Osteoblast (primary cell): ENCODE measurements at regions not wholly inside any gene's neighbourhood (a gene's known extent, or its start where the extent isn't known, plus 50 kb on each side); places are given as distances from the start of the nearest gene placed in this dataset.

Experiments used
- DNase-seq: peaks from one replicate; pipeline ENCODE4 v3.0.0; 2011; ENCODE audit warnings: low spot score, mixed read lengths; ENCODE audit not compliant: insufficient read length; ENCODE audit errors: missing footprints
- H2AFZ ChIP-seq: 2 replicates; pipeline ENCODE4 v1.6.0; 2011; ENCODE audit warnings: mild to moderate bottlenecking, low read length
- H3K27ac ChIP-seq: 2 replicates; pipeline ENCODE4 v1.5.1; 2011; ENCODE audit warnings: mild to moderate bottlenecking, low read depth, low read length, moderate library complexity
- H3K27me3 ChIP-seq: 2 replicates; pipeline ENCODE4 v1.6.0; 2012; ENCODE audit warnings: mild to moderate bottlenecking, control low read depth, inconsistent platforms, low read length, moderate library complexity; ENCODE audit not compliant: insufficient read depth
- H3K36me3 ChIP-seq: 2 replicates; pipeline ENCODE4 v1.5.1; 2011; ENCODE audit warnings: mild to moderate bottlenecking, low read length, control low read depth, moderate library complexity; ENCODE audit not compliant: insufficient read depth
- H3K4me1 ChIP-seq: 2 replicates; pipeline ENCODE4 v1.5.1; 2011; ENCODE audit warnings: mild to moderate bottlenecking, low read length, control low read depth, moderate library complexity; ENCODE audit not compliant: insufficient read depth
- H3K4me2 ChIP-seq: 2 replicates; pipeline ENCODE4 v1.6.0; 2011; ENCODE audit warnings: mild to moderate bottlenecking, low read length; ENCODE audit not compliant: insufficient read depth
- H3K4me3 ChIP-seq: fragments of 200-600 bp; sonication (generic); 3 replicates; pipeline ENCODE4 v1.5.1; 2012; ENCODE audit warnings: mild to moderate bottlenecking, low read length, inconsistent platforms; ENCODE audit not compliant: insufficient read depth
- H3K79me2 ChIP-seq: 2 replicates; pipeline ENCODE4 v1.6.0; 2012; ENCODE audit warnings: mild to moderate bottlenecking, low read length, control low read depth, inconsistent platforms; ENCODE audit not compliant: insufficient read depth
- H3K9me3 ChIP-seq: 2 replicates; pipeline ENCODE4 v1.5.1; 2011; ENCODE audit warnings: low read depth, low read length, control low read depth
- H4K20me1 ChIP-seq: 2 replicates; pipeline ENCODE4 v1.6.0; 2012; ENCODE audit warnings: mild to moderate bottlenecking, low read length, control low read depth; ENCODE audit not compliant: insufficient read depth
- CTCF ChIP-seq: IDR thresholded peaks from 2 replicates; pipeline ENCODE4 v1.5.1; 2011; ENCODE audit warnings: mild to moderate bottlenecking, low read depth, low read length, moderate library complexity; ENCODE audit errors: extremely low read depth

- no peak overlapping the region for H3K4me3 ChIP-seq
Measured at GRCh38 chr5:18752317-18752716, 1118.1 kb downstream of the TAF11L14 start.

GRCh38 chr5:18754201-18754600 lies 1119.9 kb downstream of the TAF11L14 start:
- Histone ChIP-seq H3K27me3 (no peaks in the 10 kb centered on the region), H3K4me3 (no peak overlapping the region), H3K27ac (no peak overlapping the region), H3K36me3 (no peaks in the 10 kb centered on the region), H2AFZ (no peak overlapping the region), H3K4me2 (no peak overlapping the region), H3K9me3 (no peaks in the 10 kb centered on the region), H3K79me2 (no peaks in the 10 kb centered on the region), H3K4me1 (no peaks in the 10 kb centered on the region), H4K20me1 (no peaks in the 10 kb centered on the region)
- TF ChIP-seq CTCF, result no peak
- no peak for DNase-seq

More at GRCh38 chr5:18752317-18752716, 1118.1 kb downstream of the TAF11L14 start:
- Histone ChIP-seq H3K36me3 (no peaks in the 10 kb centered on the region), H2AFZ (no peak overlapping the region), H3K27me3 (no peaks in the 10 kb centered on the region), H3K27ac (no peak overlapping the region), H3K9me3 (no peaks in the 10 kb centered on the region), H3K4me1 (no peaks in the 10 kb centered on the region), H4K20me1 (no peaks in the 10 kb centered on the region), H3K4me2 (no peak overlapping the region), H3K79me2 (no peaks in the 10 kb centered on the region)
- no peak for TF ChIP-seq CTCF
- no peak for DNase-seq

GRCh38 chr5:18761801-18762200 lies 1127.5 kb downstream of the TAF11L14 start:
- H2AFZ ChIP-seq, result no peak overlapping the region
- H4K20me1 ChIP-seq, result no peaks in the 10 kb centered on the region
- H3K27me3 ChIP-seq, result no peaks in the 10 kb centered on the region
- peaks cover 3% of the 10 kb centered on the region for H3K9me3 ChIP-seq
- H3K27ac ChIP-seq, result no peak overlapping the region
- no peak for TF ChIP-seq CTCF
- DNase-seq, result no peak
- H3K4me1 ChIP-seq, result no peaks in the 10 kb centered on the region
- H3K79me2 ChIP-seq, result no peaks in the 10 kb centered on the region
- no peak overlapping the region for H3K4me3 ChIP-seq
- H3K4me2 ChIP-seq, result no peak overlapping the region
- no peaks in the 10 kb centered on the region for H3K36me3 ChIP-seq

GRCh38 chr5:18764161-18764560 lies 1129.9 kb downstream of the TAF11L14 start:
- H3K27ac ChIP-seq, result no peak overlapping the region
- peaks cover 3% of the 10 kb centered on the region for H3K9me3 ChIP-seq
- no peaks in the 10 kb centered on the region for H4K20me1 ChIP-seq
- no peaks in the 10 kb centered on the region for H3K36me3 ChIP-seq
- H3K27me3 ChIP-seq, result no peaks in the 10 kb centered on the region
- DNase-seq, result no peak
- no peaks in the 10 kb centered on the region for H3K79me2 ChIP-seq
- TF ChIP-seq CTCF, result no peak
- H2AFZ ChIP-seq, result no peak overlapping the region
- no peak overlapping the region for H3K4me3 ChIP-seq
- no peaks in the 10 kb centered on the region for H3K4me1 ChIP-seq
- no peak overlapping the region for H3K4me2 ChIP-seq
